ENCODE measurements at regions not wholly inside any gene's neighbourhood (a gene's known extent, or its start where the extent isn't known, plus 50 kb on each side); places are given as distances from the start of the nearest gene placed in this dataset.

DNA sequence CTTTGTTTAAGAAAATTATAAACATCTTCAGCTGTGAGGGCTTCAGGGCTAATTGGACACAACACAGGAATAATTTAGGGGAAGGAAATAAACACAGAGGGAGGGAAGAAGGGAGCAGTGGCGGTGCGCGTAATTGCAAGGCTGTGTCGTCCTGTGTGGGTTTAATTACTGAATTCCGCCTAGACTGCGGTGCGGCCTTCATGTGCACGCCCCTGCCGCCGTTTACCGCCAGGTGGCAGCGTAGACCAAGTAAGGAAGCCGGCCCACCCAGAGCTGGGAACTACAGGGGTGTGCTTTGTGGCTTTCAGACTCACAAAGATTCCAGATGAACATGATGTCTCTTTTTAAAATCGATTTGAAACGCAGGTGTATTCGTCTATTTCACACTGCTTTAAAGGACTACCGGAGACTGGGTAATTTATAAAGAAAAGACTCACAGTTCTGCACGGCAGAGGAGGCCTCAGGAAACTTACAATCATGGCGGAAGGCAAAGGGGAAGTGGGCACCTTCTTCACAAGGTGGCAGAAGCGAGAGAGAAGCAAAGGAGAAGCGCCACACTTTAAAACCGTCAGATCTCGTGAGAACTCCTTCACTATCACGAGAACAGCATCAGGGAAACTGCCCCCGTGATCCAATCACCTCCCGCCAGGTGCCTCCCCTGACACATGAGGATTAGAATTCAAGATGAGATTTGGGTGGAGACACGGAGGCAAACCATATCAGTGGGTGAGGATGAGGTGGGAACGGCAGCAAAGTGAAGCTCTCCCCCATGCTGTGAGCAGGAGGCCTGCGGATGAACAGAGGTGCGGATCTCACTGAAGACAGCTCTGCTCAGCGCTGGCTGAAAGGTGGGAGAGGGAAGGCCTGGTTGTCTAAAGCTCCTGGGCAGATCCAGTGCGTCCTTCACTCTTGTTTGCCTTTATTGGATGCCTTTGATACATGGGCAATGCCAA, 222.0 kb upstream of the PDE10A start (continued):
- no peak for TF ChIP-seq FOXA2 (IDR thresholded peaks at IDR 0.05)
- TF ChIP-seq, protein P1, sequence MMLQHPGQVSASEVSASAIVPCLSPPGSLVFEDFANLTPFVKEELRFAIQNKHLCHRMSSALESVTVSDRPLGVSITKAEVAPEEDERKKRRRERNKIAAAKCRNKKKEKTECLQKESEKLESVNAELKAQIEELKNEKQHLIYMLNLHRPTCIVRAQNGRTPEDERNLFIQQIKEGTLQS (IDR thresholded peaks at IDR 0.05), result no peak

DNA sequence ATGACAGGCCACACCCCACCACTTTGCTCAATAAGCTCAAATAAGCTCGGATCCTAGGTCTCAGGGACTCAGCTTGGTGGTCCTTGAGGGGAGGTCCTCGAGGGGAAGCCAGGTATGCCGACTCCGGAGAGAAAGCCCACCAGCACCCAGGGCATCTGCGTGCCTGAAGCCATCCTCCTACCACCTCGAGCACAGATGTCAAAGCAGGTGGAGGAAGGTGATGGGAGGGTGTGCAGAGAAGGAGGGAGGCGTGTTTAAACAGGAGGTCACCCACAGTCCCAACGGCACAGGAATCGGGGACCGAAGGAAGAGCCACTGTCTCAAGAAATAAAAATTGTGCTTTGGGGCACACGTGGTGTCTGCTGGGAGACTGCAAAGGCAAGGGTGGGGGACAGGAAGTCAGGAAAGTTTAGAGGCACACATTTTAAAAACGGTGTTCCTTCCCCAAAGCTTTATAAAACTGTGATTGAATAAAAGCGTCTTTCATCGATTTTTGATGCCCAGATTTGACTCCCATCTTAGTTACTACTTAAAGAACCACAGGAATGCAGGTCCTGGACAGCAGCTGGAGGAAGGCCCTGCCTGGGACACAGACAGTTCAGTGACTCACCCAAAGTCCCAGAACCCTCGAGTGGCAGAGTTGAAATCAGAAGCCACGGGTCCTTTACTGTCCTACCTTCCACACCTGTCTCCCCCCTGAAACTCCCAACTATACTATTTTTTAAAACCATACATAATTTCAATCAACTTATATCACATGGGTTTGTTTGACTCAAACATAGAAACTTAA, 221.0 kb upstream of the PDE10A start:
- TF ChIP-seq SP1 (IDR thresholded peaks at IDR 0.05) (no peak), HNF4A (conservative IDR thresholded peaks at IDR 0.05) (no peak), TAF1 (conservative IDR thresholded peaks at IDR 0.05) (no peak), YY1 (IDR thresholded peaks at IDR 0.05) (no peak), RXRA (IDR thresholded peaks at IDR 0.05) (no peak), HNF4G (IDR thresholded peaks at IDR 0.05) (no peak), FOXA1 (IDR thresholded peaks at IDR 0.05) (no peak), RAD21 (IDR thresholded peaks at IDR 0.05) (no peak)
- TF ChIP-seq, protein P2, sequence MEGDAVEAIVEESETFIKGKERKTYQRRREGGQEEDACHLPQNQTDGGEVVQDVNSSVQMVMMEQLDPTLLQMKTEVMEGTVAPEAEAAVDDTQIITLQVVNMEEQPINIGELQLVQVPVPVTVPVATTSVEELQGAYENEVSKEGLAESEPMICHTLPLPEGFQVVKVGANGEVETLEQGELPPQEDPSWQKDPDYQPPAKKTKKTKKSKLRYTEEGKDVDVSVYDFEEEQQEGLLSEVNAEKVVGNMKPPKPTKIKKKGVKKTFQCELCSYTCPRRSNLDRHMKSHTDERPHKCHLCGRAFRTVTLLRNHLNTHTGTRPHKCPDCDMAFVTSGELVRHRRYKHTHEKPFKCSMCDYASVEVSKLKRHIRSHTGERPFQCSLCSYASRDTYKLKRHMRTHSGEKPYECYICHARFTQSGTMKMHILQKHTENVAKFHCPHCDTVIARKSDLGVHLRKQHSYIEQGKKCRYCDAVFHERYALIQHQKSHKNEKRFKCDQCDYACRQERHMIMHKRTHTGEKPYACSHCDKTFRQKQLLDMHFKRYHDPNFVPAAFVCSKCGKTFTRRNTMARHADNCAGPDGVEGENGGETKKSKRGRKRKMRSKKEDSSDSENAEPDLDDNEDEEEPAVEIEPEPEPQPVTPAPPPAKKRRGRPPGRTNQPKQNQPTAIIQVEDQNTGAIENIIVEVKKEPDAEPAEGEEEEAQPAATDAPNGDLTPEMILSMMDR (IDR thresholded peaks at IDR 0.05; ENCODE audit: low read depth, low read length, missing input control), result no peak
- TF ChIP-seq, protein P3, sequence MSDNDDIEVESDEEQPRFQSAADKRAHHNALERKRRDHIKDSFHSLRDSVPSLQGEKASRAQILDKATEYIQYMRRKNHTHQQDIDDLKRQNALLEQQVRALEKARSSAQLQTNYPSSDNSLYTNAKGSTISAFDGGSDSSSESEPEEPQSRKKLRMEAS (IDR thresholded peaks at IDR 0.05), result no peak
- TF ChIP-seq, protein P4, sequence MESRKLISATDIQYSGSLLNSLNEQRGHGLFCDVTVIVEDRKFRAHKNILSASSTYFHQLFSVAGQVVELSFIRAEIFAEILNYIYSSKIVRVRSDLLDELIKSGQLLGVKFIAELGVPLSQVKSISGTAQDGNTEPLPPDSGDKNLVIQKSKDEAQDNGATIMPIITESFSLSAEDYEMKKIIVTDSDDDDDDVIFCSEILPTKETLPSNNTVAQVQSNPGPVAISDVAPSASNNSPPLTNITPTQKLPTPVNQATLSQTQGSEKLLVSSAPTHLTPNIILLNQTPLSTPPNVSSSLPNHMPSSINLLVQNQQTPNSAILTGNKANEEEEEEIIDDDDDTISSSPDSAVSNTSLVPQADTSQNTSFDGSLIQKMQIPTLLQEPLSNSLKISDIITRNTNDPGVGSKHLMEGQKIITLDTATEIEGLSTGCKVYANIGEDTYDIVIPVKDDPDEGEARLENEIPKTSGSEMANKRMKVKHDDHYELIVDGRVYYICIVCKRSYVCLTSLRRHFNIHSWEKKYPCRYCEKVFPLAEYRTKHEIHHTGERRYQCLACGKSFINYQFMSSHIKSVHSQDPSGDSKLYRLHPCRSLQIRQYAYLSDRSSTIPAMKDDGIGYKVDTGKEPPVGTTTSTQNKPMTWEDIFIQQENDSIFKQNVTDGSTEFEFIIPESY (IDR thresholded peaks at IDR 0.05), result no peak
- Histone ChIP-seq H3K36me3 (ENCODE audit: control insufficient read depth in 4 of 4, insufficient read depth in 3 of 4, low read depth in 1 of 4, low read length in 3 of 4) (no peaks in the 10 kb centered on the region), H3K4me1 (ENCODE audit: control insufficient read depth in 4 of 4, insufficient read depth in 4 of 4, low read length in 3 of 4) (no peaks in the 10 kb centered on the region), H3K27ac (ENCODE audit: low read depth in 1 of 2, low read length in 2 of 2) (no peak overlapping the region), H3K27me3 (ENCODE audit: control insufficient read depth in 4 of 4, insufficient read depth in 4 of 4, low read length in 3 of 4) (no peaks in the 10 kb centered on the region), H3K9me3 (ENCODE audit: control insufficient read depth in 4 of 4, low read length in 3 of 4) (no peaks in the 10 kb centered on the region), H3K9ac (ENCODE audit: low read depth in 1 of 2, low read length in 2 of 2) (no peak overlapping the region), H3K4me3 (ENCODE audit: low read depth in 1 of 3, low read length in 3 of 3) (no peak overlapping the region)
- WGBS, result 76% methylated on average over 16 of the region's 16 CpGs
- DNase-seq (ENCODE audit: low spot score), result no peak

DNA sequence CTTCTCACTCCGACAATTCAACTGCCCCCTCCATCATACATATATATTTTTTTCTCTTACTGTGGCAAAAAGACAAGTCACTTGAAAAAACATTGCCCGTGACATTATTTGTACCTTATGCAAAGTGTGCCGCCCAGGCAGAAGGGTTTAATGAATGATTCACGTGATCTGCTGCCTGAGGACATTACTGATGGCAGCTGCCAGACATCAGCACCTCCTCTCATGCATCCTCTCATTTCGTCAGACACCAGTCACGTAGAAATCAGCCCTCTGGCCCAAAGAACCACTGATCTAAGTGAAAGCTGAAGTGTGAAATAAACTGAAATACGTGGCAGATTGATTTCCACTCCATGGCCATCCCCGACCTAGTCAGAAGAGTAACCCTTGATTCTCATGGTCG, 218.8 kb upstream of the PDE10A start:
- DNase-seq (ENCODE audit: low spot score), result no peak
- no peak overlapping the region for H3K9ac ChIP-seq (ENCODE audit: low read depth in 1 of 2, low read length in 2 of 2)
- no peak overlapping the region for H3K27ac ChIP-seq (ENCODE audit: low read depth in 1 of 2, low read length in 2 of 2)
- H3K36me3 ChIP-seq (ENCODE audit: control insufficient read depth in 4 of 4, insufficient read depth in 3 of 4, low read depth in 1 of 4, low read length in 3 of 4), result no peaks in the 10 kb centered on the region
- WGBS, result 66% methylated on average over 9 of the region's 9 CpGs
- no peaks in the 10 kb centered on the region for H3K9me3 ChIP-seq (ENCODE audit: control insufficient read depth in 4 of 4, low read length in 3 of 4)
- TF ChIP-seq TAF1 (conservative IDR thresholded peaks at IDR 0.05), result no peak
- TF ChIP-seq GABPA (IDR thresholded peaks at IDR 0.05 in 1 of 2, conservative IDR thresholded peaks at IDR 0.05 in 1 of 2), result no peak
- no peak for TF ChIP-seq HNF4G (IDR thresholded peaks at IDR 0.05)
- TF ChIP-seq FOXA2 (IDR thresholded peaks at IDR 0.05), result no peak
- no peak for TF ChIP-seq HNF4A (conservative IDR thresholded peaks at IDR 0.05)
- no peak for TF ChIP-seq NR2F2 (IDR thresholded peaks at IDR 0.05)
- TF ChIP-seq SP1 (IDR thresholded peaks at IDR 0.05), result no peak
- no peak for TF ChIP-seq FOXA1 (IDR thresholded peaks at IDR 0.05)
- no peak for TF ChIP-seq EGR1 (IDR thresholded peaks at IDR 0.05; ENCODE audit: low read depth in 2 of 2)
- TF ChIP-seq, protein P1 (IDR thresholded peaks at IDR 0.05), result no peak
- no peaks in the 10 kb centered on the region for H3K4me1 ChIP-seq (ENCODE audit: control insufficient read depth in 4 of 4, insufficient read depth in 4 of 4, low read length in 3 of 4)
- H3K27me3 ChIP-seq (ENCODE audit: control insufficient read depth in 4 of 4, insufficient read depth in 4 of 4, low read length in 3 of 4), result no peaks in the 10 kb centered on the region
- H3K4me3 ChIP-seq (ENCODE audit: low read depth in 1 of 3, low read length in 3 of 3), result no peak overlapping the region
